B cell (primary cell): ENCODE measurements at regions not wholly inside any gene's neighbourhood (a gene's known extent, or its start where the extent isn't known, plus 50 kb on each side); places are given as distances from the start of the nearest gene placed in this dataset.

Source experiments
- ATAC-seq: fragments of 200-7000 bp; cut with Tn5 transposase; one replicate; pipeline ENCODE4 v1.10.0; 2021; ENCODE audit warnings: low read depth, mild to moderate bottlenecking, moderate number of reproducible peaks, moderate library complexity
- CTCF ChIA-PET: fragments of 350-600 bp; sonication (Branson Sonifier 250); formaldehyde crosslinking; loops from one replicate; lab custom pipeline; 2021; ENCODE audit warnings: antibody characterized with exemption, inconsistent platforms; lab: Charles Lee
- POLR2A ChIA-PET: fragments of 350-600 bp; sonication (Branson Sonifier 250); formaldehyde crosslinking; loops from one replicate; lab custom pipeline; 2021; ENCODE audit warnings: antibody characterized with exemption; lab: Charles Lee
- DNase-seq: peaks from one replicate; pipeline ENCODE4 v3.0.0; 2013
- H2AFZ ChIP-seq: 2 replicates; pipeline ENCODE4 v1.6.1; 2012; ENCODE audit warnings: mild to moderate bottlenecking, low read depth, low read length; ENCODE audit not compliant: insufficient read depth, poor library complexity, severe bottlenecking
- H3K27ac ChIP-seq, 2 donors: 1 replicate in 1 of 2; 2 replicates in 1 of 2; pipeline ENCODE4 v1.5.1; 2012 to 2013; ENCODE audit warnings: low read length in 2 of 2, mild to moderate bottlenecking in 2 of 2, moderate library complexity in 1 of 2
- H3K27me3 ChIP-seq, 4 experiments: fragments of 200-600 bp in 1 of 4; sonication (generic) in 1 of 4; replicated peaks in 1 of 4; 1 replicate in 2 of 4; 2 replicates in 2 of 4; pipeline versions ENCODE4 v1.6.1 to v1.7.0; 2013 to 2016; ENCODE audit warnings: low read length in 3 of 4, mild to moderate bottlenecking in 2 of 4, mixed read lengths in 1 of 4, moderate library complexity in 1 of 4; ENCODE audit not compliant: insufficient read depth in 4 of 4, control insufficient read depth in 3 of 4; ENCODE audit errors: control extremely low read depth in 1 of 4
- H3K36me3 ChIP-seq, 2 experiments: replicated peaks in 1 of 2; 1 replicate in 1 of 2; 2 replicates in 1 of 2; pipeline versions ENCODE4 v1.6.1 to v1.7.1; 2013; ENCODE audit warnings: low read length in 1 of 2; ENCODE audit not compliant: insufficient read depth in 2 of 2, control insufficient read depth in 1 of 2; ENCODE audit errors: control extremely low read depth in 1 of 2, extremely low read depth in 1 of 2
- H3K4me1 ChIP-seq, 2 donors: fragments of 200-600 bp in 1 of 2; sonication (generic) in 1 of 2; 1 replicate in 1 of 2; 2 replicates in 1 of 2; pipeline versions ENCODE4 v1.5.1 to v1.6.1; 2013 to 2017; ENCODE audit warnings: low read length in 2 of 2; ENCODE audit not compliant: control insufficient read depth in 2 of 2, insufficient read depth in 2 of 2
- H3K4me2 ChIP-seq: replicated peaks from 2 replicates; pipeline ENCODE3; 2012; ENCODE audit warnings: mild to moderate bottlenecking, low read depth, low read length; ENCODE audit not compliant: poor library complexity, severe bottlenecking
- H3K4me3 ChIP-seq, 5 experiments: fragments of 200-600 bp in 1 of 5; sonication (generic) in 1 of 5; 1 replicate in 3 of 5; 2 replicates in 2 of 5; pipeline versions ENCODE4 v1.5.1 to v1.7.0; 2011 to 2016; ENCODE audit warnings: low read length in 4 of 5, mild to moderate bottlenecking in 4 of 5, low read depth in 2 of 5, control low read depth in 1 of 5, moderate library complexity in 1 of 5; ENCODE audit not compliant: insufficient read depth in 1 of 5; ENCODE audit errors: control extremely low read depth in 1 of 5, extremely low read depth in 1 of 5
- H3K79me2 ChIP-seq: fragments of 200-600 bp; sonication (generic); one replicate; pipeline ENCODE4 v1.6.0; 2016; ENCODE audit warnings: low read length; ENCODE audit not compliant: control insufficient read depth, insufficient read depth
- H3K9ac ChIP-seq: fragments of 200-600 bp; sonication (generic); 2 replicates; pipeline ENCODE4 v1.6.1; 2017; ENCODE audit warnings: mild to moderate bottlenecking, low read length, moderate library complexity
- H3K9me3 ChIP-seq, 3 donors: one replicate each; pipeline versions ENCODE4 v1.6.1 to v1.7.1; 2013; ENCODE audit warnings: low read length in 2 of 3; ENCODE audit not compliant: control insufficient read depth in 2 of 3, insufficient read depth in 1 of 3; ENCODE audit errors: control extremely low read depth in 1 of 3
- H4K20me1 ChIP-seq: 2 replicates; pipeline ENCODE4 v1.6.0; 2012; ENCODE audit warnings: mild to moderate bottlenecking, low read length; ENCODE audit not compliant: insufficient read depth, control insufficient read depth, poor library complexity, severe bottlenecking
- H3K27ac Mint-ChIP-seq: one replicate; pipeline ENCODE4 v1.8.0; 2021; ENCODE audit warnings: mixed read lengths
- H3K27me3 Mint-ChIP-seq: one replicate; pipeline ENCODE4 v1.8.0; 2021; ENCODE audit warnings: mixed read lengths
- H3K4me1 Mint-ChIP-seq: one replicate; pipeline ENCODE4 v1.8.0; 2021; ENCODE audit warnings: mixed read lengths
- H3K4me3 Mint-ChIP-seq: one replicate; pipeline ENCODE4 v1.8.0; 2021; ENCODE audit warnings: mixed read lengths
- H3K9me3 Mint-ChIP-seq: one replicate; pipeline ENCODE4 v1.8.0; 2022; ENCODE audit warnings: mixed read lengths; ENCODE audit not compliant: insufficient read depth
- CTCF ChIP-seq: fragments of 200-600 bp; IDR thresholded peaks from one replicate; pipeline ENCODE4 v1.8.0; 2022; ENCODE audit warnings: antibody characterized with exemption, mild to moderate bottlenecking
- EZH2 ChIP-seq: IDR thresholded peaks from 2 replicates; pipeline ENCODE4 v1.6.1; 2012; ENCODE audit warnings: borderline replicate concordance, low read depth, mild to moderate bottlenecking, moderate library complexity, low read length; ENCODE audit not compliant: insufficient read depth, poor library complexity, severe bottlenecking
- WGBS: methylation state at CpG from one replicate; pipeline ENCODE4 v1.1.5; 2013; ENCODE audit warnings: missing lambda C conversion rate; ENCODE audit not compliant: insufficient coverage; 5-methylcytosine and 5-hydroxymethylcytosine counted together
- intact Hi-C: fragments of 100-400 bp; cut with micrococcal nuclease; formaldehyde crosslinking; loops from one replicate; pipeline ENCODE4 v1.10.0; 2022

GRCh38 chr13:72097568-72097967 lies 230.6 kb upstream of the DACH1 start:
- TF ChIP-seq CTCF = no peak
- H2AFZ ChIP-seq = no peak overlapping the region
- ATAC-seq (no peak), DNase-seq (no peak)
- H3K4me2 ChIP-seq = no peak overlapping the region
- H3K27me3 ChIP-seq = no peaks in the 10 kb centered on the region
- no peaks in the 10 kb centered on the region for H3K9me3 ChIP-seq
- no peaks in the 10 kb centered on the region for H3K36me3 ChIP-seq
- H3K4me1 Mint-ChIP-seq = no peaks in the 10 kb centered on the region
- intact Hi-C loops = no loop called here
- no peak overlapping the region for H3K4me3 Mint-ChIP-seq
- ChIA-PET CTCF (no interaction called here), POLR2A (no interaction called here)
- no peaks in the 10 kb centered on the region for H3K79me2 ChIP-seq
- H3K4me1 ChIP-seq = no peaks in the 10 kb centered on the region
- no peak overlapping the region for H3K9ac ChIP-seq
- H4K20me1 ChIP-seq = no peaks in the 10 kb centered on the region
- H3K4me3 ChIP-seq = no peak overlapping the region
- no peaks in the 10 kb centered on the region for H3K27me3 Mint-ChIP-seq
- no peak overlapping the region for H3K27ac ChIP-seq
- H3K27ac Mint-ChIP-seq = no peak overlapping the region
- H3K9me3 Mint-ChIP-seq = peaks cover 3% of the 10 kb centered on the region

GRCh38 chr13:72093262-72093661 lies 226.3 kb upstream of the DACH1 start:
- TF ChIP-seq EZH2 (no peak), CTCF (no peak)
- no peak overlapping the region for H3K27ac Mint-ChIP-seq
- intact Hi-C loops = no loop called here
- Histone ChIP-seq H3K4me1 (no peaks in the 10 kb centered on the region), H3K4me2 (no peak overlapping the region), H3K4me3 (no peak overlapping the region), H3K36me3 (no peaks in the 10 kb centered on the region), H3K9me3 (no peaks in the 10 kb centered on the region), H3K27ac (no peak overlapping the region), H3K9ac (no peak overlapping the region), H2AFZ (no peak overlapping the region), H3K79me2 (no peaks in the 10 kb centered on the region), H3K27me3 (no peaks in the 10 kb centered on the region), H4K20me1 (no peaks in the 10 kb centered on the region)
- ChIA-PET POLR2A (no interaction called here), CTCF (no interaction called here)
- DNase-seq = no peak
- no peaks in the 10 kb centered on the region for H3K4me1 Mint-ChIP-seq
- no peaks in the 10 kb centered on the region for H3K27me3 Mint-ChIP-seq
- no peak for ATAC-seq
- H3K4me3 Mint-ChIP-seq = no peak overlapping the region
- peaks cover 5% of the 10 kb centered on the region for H3K9me3 Mint-ChIP-seq
- WGBS = no CpG with 5 or more reads among the region's 2 CpGs
